HG02970 (cell line): ENCODE measurements at regions not wholly inside any gene's neighbourhood (a gene's known extent, or its start where the extent isn't known, plus 50 kb on each side); places are given as distances from the start of the nearest gene placed in this dataset.

Source experiments
- ATAC-seq: cut with Tn5 transposase; IDR thresholded peaks from one replicate; pipeline ENCODE4 v1.9.1; 2021; ENCODE audit warnings: mild to moderate bottlenecking, moderate library complexity, moderate number of reproducible peaks; ENCODE audit not compliant: unreplicated experiment, low FRiP score

DNA sequence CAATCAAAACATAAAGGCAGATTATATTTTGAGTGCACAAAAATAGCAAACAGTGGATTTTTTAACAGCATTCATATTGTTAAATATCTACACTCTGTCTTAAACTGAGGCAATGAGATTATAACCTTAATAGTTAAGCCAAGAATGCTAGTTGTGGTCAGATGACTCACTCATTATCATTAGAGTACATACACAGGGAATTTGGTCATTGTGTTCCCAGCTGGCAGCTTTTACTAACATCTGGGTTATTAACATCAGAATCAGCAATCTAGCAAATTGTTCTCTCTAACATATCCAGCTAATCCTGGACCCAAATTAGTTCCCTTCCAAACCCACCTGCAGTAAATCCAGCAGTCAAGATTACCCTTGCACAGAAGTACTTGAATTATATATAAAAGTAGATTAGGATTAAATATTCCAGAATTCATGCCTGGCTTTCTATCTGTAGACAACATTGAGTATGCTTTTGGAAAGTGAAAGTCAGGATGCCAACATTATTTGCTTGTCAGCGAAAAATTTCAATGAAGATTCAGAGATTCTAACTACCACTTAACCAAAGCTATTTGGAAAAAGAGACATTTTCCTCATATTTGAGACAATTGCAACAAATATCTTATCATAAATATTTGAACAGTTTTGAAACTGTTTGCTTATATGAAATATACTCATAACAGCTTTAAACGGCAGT is 1035.6 kb upstream of the PHF14 start:
- ATAC-seq = no peak

DNA sequence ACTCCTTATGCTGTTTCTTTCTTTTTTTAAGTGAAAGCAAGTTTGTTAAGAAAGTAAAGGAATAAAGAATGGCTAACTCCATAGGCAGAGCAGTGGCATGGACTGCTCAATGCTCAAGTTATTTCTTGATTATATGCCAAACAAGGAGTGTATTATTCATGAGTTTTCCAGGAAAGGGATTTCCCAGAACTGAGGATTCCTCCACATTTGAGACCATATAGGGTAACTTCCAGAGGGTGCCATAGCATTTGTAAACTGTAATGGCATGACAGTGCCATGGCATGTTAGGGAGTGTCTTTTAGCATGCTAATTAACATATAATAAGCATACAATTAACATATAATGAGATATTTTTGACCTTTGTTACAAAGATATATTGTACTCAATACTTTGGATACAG is 1034.5 kb upstream of the PHF14 start:
- no peak for ATAC-seq

- ATAC-seq = no peak
Observed at GRCh38 chr7:9945131-9945530, 1028.5 kb upstream of the PHF14 start.

- ATAC-seq = no peak
Observed at GRCh38 chr7:9945857-9946256, 1027.8 kb upstream of the PHF14 start.

DNA sequence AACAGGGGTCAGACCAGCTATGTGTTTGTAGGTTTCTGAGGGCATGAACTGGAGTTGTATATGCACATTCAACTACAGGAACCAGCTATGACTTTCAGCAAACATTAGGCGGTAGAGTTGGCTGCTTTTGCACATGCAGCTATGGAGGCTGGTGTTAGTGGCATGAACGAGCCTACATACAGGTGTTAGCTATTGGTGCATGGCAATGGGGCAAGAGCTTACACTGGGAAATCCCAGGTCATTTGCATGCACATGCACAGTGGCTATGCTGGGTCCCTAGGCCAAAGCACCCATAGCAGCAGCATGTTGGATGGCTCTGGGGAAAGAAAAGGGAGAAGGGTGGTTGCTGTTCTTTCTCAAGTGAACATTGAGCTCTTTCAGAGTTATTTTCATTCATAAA is 1018.5 kb upstream of the PHF14 start:
- no peak for ATAC-seq

DNA sequence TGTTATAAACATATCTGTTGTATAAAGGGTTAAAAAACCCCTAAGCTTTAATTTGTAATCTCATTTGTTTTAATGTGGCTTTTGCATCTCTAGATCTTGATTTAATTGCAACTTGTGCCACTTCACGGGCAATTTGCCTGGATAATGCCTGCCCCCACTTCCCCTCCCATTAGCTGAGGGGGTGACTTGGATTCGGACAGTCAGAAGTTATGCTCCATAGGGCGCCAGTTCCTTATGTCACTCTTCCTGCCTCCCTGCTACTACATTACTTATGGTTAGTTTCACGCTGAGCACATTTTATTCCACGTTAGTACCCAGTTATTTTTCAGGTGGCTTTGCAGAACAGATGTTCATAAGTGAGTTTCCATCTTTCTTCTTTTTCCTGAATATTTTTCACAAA is 1015.2 kb upstream of the PHF14 start:
- ATAC-seq = no peak

- no peak for ATAC-seq
Observed at GRCh38 chr7:9960460-9960859, 1013.2 kb upstream of the PHF14 start.

GRCh38 chr7:9961161-9961922 is 1012.3 kb upstream of the PHF14 start:
- no peak for ATAC-seq

- ATAC-seq = no peak
Observed at GRCh38 chr7:9962742-9963141, 1010.9 kb upstream of the PHF14 start.

DNA sequence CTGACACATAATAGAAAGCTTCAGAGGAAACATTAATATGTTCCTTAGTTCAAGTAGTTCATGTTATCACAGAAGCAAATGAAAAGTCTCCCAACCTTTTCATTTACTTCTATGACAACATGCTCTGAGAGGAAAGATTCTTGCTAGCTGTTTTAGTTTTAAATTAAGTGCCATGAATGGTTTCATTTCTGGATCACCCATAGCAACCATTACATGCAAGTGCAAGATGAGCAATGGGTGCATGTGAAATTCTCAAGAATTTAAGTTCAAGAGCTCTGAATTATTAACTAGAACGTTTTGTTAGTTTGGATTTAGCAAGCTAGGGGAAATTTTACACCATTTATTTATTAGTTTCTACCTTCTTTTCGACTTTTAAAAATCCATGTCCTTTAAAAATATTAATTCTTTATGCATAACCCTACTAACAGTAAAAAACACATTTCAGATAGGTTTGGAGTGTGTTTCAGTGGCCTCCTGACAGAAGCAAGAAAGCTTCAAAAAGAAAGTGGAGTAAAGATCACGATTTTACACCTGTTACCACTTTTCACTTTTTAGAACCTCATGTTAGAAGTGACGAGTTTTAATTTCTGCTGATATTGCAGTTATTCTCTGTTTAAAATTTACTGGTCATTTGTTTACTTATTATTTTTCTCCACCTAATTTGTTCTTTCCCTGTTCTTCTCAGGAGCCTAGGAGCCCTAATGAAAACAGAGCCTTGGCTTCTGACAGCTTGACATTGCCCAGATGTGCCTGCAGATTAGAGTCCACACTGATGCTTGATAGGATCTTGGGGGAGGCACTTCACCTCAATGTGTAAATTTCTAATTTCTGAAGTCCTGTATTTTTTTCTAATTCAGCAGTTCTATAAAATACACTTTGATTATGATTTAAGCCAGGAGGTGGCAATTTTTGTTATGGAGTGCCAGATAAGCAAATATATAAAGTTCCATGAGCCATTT is 995.3 kb upstream of the PHF14 start:
- ATAC-seq = no peak

- no peak for ATAC-seq
Observed at GRCh38 chr7:9981742-9982349, 991.8 kb upstream of the PHF14 start.

DNA sequence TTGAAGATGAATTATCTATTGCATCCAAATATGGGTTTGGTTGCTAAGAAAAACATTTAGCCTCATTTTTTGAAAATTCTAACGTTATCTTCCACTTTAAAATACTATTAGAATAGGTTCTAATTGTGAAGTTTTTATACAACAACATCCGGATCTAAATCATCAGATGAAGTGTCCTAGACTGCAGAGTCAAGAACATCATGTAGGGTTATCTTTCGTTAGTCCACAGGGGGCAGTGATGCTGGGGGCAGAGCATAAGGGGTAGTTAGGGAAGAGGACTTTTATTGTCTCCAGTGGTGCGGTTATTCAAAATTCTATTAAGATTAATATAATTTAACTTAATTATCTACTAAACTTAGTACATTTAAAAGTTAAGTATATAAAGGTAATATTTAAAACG is 990.6 kb upstream of the PHF14 start:
- ATAC-seq = no peak

GRCh38 chr7:10015687-10016086 is 958.0 kb upstream of the PHF14 start:
- ATAC-seq = no peak

GRCh38 chr7:10022480-10022879 is 951.2 kb upstream of the PHF14 start:
- ATAC-seq = no peak

DNA sequence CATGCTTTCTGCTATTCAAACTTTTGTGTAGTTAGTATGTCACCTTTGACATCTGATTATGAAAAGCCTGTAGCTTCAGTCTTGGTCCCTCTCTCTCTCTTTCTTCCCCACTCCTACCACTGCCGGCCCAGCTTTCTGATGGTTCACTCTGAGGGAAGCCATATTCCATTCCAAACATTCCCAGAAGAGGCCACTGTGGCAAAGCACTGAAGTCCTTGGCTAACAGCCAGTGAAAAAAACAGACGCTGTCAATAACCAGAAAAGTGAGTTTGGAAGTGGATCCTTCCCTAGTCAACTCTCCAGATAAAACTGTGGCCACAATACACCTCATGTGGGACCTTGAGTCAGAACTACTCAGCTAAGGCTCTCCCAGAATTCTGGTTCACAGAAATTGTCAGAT is 950.7 kb upstream of the PHF14 start:
- ATAC-seq = no peak

- no peak for ATAC-seq
Observed at GRCh38 chr7:10034843-10035556, 938.7 kb upstream of the PHF14 start.

DNA sequence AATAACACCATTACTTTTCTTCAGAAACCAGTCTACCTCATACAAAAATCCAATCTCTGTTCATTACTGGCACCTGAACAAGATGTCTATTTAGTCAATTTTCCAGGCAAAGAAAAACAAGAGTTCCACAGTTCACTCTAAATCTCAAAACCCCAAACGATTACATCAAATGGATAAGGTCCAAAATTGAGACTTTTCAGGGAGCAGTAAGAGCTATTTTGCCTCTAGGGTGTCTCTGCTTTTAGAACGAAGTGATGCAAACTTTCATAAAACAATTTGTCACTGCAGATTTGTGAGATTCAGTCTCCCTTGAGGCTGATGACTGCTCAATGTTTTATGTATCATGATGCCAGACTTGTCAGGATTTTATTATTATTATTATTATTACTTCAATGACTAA is 937.0 kb upstream of the PHF14 start:
- no peak for ATAC-seq

- ATAC-seq = no peak
Observed at GRCh38 chr7:10038351-10038750, 935.3 kb upstream of the PHF14 start.

- ATAC-seq = no peak
Observed at GRCh38 chr7:10040674-10041073, 933.0 kb upstream of the PHF14 start.

- ATAC-seq = no peak
Observed at GRCh38 chr7:10070899-10071298, 902.8 kb upstream of the PHF14 start.
